ENCODE measurements at regions not wholly inside any gene's neighbourhood (a gene's known extent, or its start where the extent isn't known, plus 50 kb on each side); places are given as distances from the start of the nearest gene placed in this dataset.

GRCh38 chr18:44136326-44136725 is 544.4 kb upstream of the SETBP1 start:
- H3K9ac ChIP-seq (ENCODE audit: low read length) = no peak overlapping the region
- H4K12ac ChIP-seq (ENCODE audit: low read depth, low read length) = no peak overlapping the region
- no peak overlapping the region for H3K4ac ChIP-seq (ENCODE audit: low read depth, low read length)
- H3K4me3 ChIP-seq (ENCODE audit: low read depth, low read length) = no peak overlapping the region
- no peaks in the 10 kb centered on the region for H3K27me3 ChIP-seq (ENCODE audit: insufficient read depth, low read length)
- no peak overlapping the region for H2BK5ac ChIP-seq (ENCODE audit: low read depth, low read length, poor library complexity)
- H3K27ac ChIP-seq (ENCODE audit: low read depth, low read length) = no peak overlapping the region
- H3K79me2 ChIP-seq (ENCODE audit: control insufficient read depth, insufficient read depth, low read length, poor library complexity) = no peaks in the 10 kb centered on the region
- no peak overlapping the region for H3K4me2 ChIP-seq (ENCODE audit: low read length)
- no peak overlapping the region for H2BK120ac ChIP-seq (ENCODE audit: insufficient read depth, low read length, poor library complexity)
- H3K4me1 ChIP-seq (ENCODE audit: control insufficient read depth in 1 of 2, insufficient read depth in 2 of 2, low read length in 2 of 2) = no peaks in the 10 kb centered on the region
- H3K79me1 ChIP-seq (ENCODE audit: low read length) = peaks cover 2% of the 10 kb centered on the region
- no peak overlapping the region for H2BK12ac ChIP-seq (ENCODE audit: low read length)
- no peaks in the 10 kb centered on the region for H3K9me3 ChIP-seq (ENCODE audit: insufficient read depth, low read depth, low read length)
- H4K91ac ChIP-seq (ENCODE audit: low read depth, low read length) = no peak overlapping the region
- H2AFZ ChIP-seq (ENCODE audit: insufficient read depth, low read length, poor library complexity) = no peak overlapping the region
- H3K36me3 ChIP-seq (ENCODE audit: control insufficient read depth in 1 of 2, insufficient read depth in 2 of 2, low read length in 2 of 2) = no peaks in the 10 kb centered on the region
- no CpG with 5 or more reads among the region's 1 CpG for WGBS (ENCODE audit: extremely low coverage, insufficient coverage, insufficient read length)
- H3K18ac ChIP-seq (ENCODE audit: low read length) = no peak overlapping the region
- no peak overlapping the region for H2AK5ac ChIP-seq (ENCODE audit: low read length)
- H3K14ac ChIP-seq (ENCODE audit: low read length) = no peak overlapping the region
- DNase-seq = no peak
- H4K8ac ChIP-seq (ENCODE audit: low read depth, low read length) = no peak overlapping the region
- H3K23ac ChIP-seq (ENCODE audit: low read length) = no peak overlapping the region

GRCh38 chr18:44143072-44143471 is 537.6 kb upstream of the SETBP1 start:
- H4K12ac ChIP-seq (ENCODE audit: low read depth, low read length) = no peak overlapping the region
- no peak overlapping the region for H3K4me2 ChIP-seq (ENCODE audit: low read length)
- no peak overlapping the region for H3K14ac ChIP-seq (ENCODE audit: low read length)
- H2AFZ ChIP-seq (ENCODE audit: insufficient read depth, low read length, poor library complexity) = no peak overlapping the region
- no peak overlapping the region for H3K9ac ChIP-seq (ENCODE audit: low read length)
- no peaks in the 10 kb centered on the region for H3K36me3 ChIP-seq (ENCODE audit: control insufficient read depth in 1 of 2, insufficient read depth in 2 of 2, low read length in 2 of 2)
- H3K4ac ChIP-seq (ENCODE audit: low read depth, low read length) = no peak overlapping the region
- H3K79me1 ChIP-seq (ENCODE audit: low read length) = peaks cover 2% of the 10 kb centered on the region
- no peak overlapping the region for H3K4me3 ChIP-seq (ENCODE audit: low read depth, low read length)
- H2BK5ac ChIP-seq (ENCODE audit: low read depth, low read length, poor library complexity) = no peak overlapping the region
- no peak overlapping the region for H4K91ac ChIP-seq (ENCODE audit: low read depth, low read length)
- no peak overlapping the region for H3K23ac ChIP-seq (ENCODE audit: low read length)
- no peaks in the 10 kb centered on the region for H3K27me3 ChIP-seq (ENCODE audit: insufficient read depth, low read length)
- no peak overlapping the region for H4K8ac ChIP-seq (ENCODE audit: low read depth, low read length)
- H3K79me2 ChIP-seq (ENCODE audit: control insufficient read depth, insufficient read depth, low read length, poor library complexity) = no peaks in the 10 kb centered on the region
- H3K18ac ChIP-seq (ENCODE audit: low read length) = no peak overlapping the region
- H3K4me1 ChIP-seq (ENCODE audit: control insufficient read depth in 1 of 2, insufficient read depth in 2 of 2, low read length in 2 of 2) = no peaks in the 10 kb centered on the region
- H3K9me3 ChIP-seq (ENCODE audit: insufficient read depth, low read depth, low read length) = no peaks in the 10 kb centered on the region
- DNase-seq = peak in 1 of 2 donors; percentile 29
- no peak overlapping the region for H2BK120ac ChIP-seq (ENCODE audit: insufficient read depth, low read length, poor library complexity)
- H2AK5ac ChIP-seq (ENCODE audit: low read length) = no peak overlapping the region
- no peak overlapping the region for H3K27ac ChIP-seq (ENCODE audit: low read depth, low read length)
- no peak overlapping the region for H2BK12ac ChIP-seq (ENCODE audit: low read length)

- Histone ChIP-seq H4K91ac (ENCODE audit: low read depth, low read length) (no peak overlapping the region), H3K4me1 (ENCODE audit: control insufficient read depth in 1 of 2, insufficient read depth in 2 of 2, low read length in 2 of 2) (no peaks in the 10 kb centered on the region), H3K4me3 (ENCODE audit: low read depth, low read length) (no peak overlapping the region), H3K18ac (ENCODE audit: low read length) (no peak overlapping the region), H3K27me3 (ENCODE audit: insufficient read depth, low read length) (no peaks in the 10 kb centered on the region), H2BK120ac (ENCODE audit: insufficient read depth, low read length, poor library complexity) (no peak overlapping the region), H3K4ac (ENCODE audit: low read depth, low read length) (no peak overlapping the region), H2AFZ (ENCODE audit: insufficient read depth, low read length, poor library complexity) (no peak overlapping the region), H3K14ac (ENCODE audit: low read length) (no peak overlapping the region), H4K12ac (ENCODE audit: low read depth, low read length) (no peak overlapping the region), H3K36me3 (ENCODE audit: control insufficient read depth in 1 of 2, insufficient read depth in 2 of 2, low read length in 2 of 2) (no peaks in the 10 kb centered on the region), H3K9ac (ENCODE audit: low read length) (no peak overlapping the region), H3K27ac (ENCODE audit: low read depth, low read length) (no peak overlapping the region), H3K9me3 (ENCODE audit: insufficient read depth, low read depth, low read length) (no peaks in the 10 kb centered on the region), H3K4me2 (ENCODE audit: low read length) (no peak overlapping the region), H3K79me1 (ENCODE audit: low read length) (no peaks in the 10 kb centered on the region), H2BK12ac (ENCODE audit: low read length) (no peak overlapping the region), H2AK5ac (ENCODE audit: low read length) (no peak overlapping the region), H3K79me2 (ENCODE audit: control insufficient read depth, insufficient read depth, low read length, poor library complexity) (no peaks in the 10 kb centered on the region), H3K23ac (ENCODE audit: low read length) (no peak overlapping the region), H4K8ac (ENCODE audit: low read depth, low read length) (no peak overlapping the region), H2BK5ac (ENCODE audit: low read depth, low read length, poor library complexity) (no peak overlapping the region)
- WGBS (ENCODE audit: extremely low coverage, insufficient coverage, insufficient read length) = no CpG with 5 or more reads among the region's 1 CpG
- DNase-seq = peak; percentile 49 to 79
These were observed 531.0 kb upstream of the SETBP1 start for GRCh38 chr18:44149706-44150105.

- no peak overlapping the region for H4K12ac ChIP-seq (ENCODE audit: low read depth, low read length)
- H2BK5ac ChIP-seq (ENCODE audit: low read depth, low read length, poor library complexity) = no peak overlapping the region
- no peaks in the 10 kb centered on the region for H3K79me2 ChIP-seq (ENCODE audit: control insufficient read depth, insufficient read depth, low read length, poor library complexity)
- H3K27ac ChIP-seq (ENCODE audit: low read depth, low read length) = no peak overlapping the region
- H3K9me3 ChIP-seq (ENCODE audit: insufficient read depth, low read depth, low read length) = no peaks in the 10 kb centered on the region
- H3K27me3 ChIP-seq (ENCODE audit: insufficient read depth, low read length) = no peaks in the 10 kb centered on the region
- WGBS (ENCODE audit: extremely low coverage, insufficient coverage, insufficient read length) = no CpG with 5 or more reads among the region's 2 CpGs
- no peak overlapping the region for H4K8ac ChIP-seq (ENCODE audit: low read depth, low read length)
- no peak overlapping the region for H3K4me2 ChIP-seq (ENCODE audit: low read length)
- H3K23ac ChIP-seq (ENCODE audit: low read length) = no peak overlapping the region
- H3K79me1 ChIP-seq (ENCODE audit: low read length) = no peaks in the 10 kb centered on the region
- no peak overlapping the region for H3K9ac ChIP-seq (ENCODE audit: low read length)
- H2AFZ ChIP-seq (ENCODE audit: insufficient read depth, low read length, poor library complexity) = no peak overlapping the region
- H3K4ac ChIP-seq (ENCODE audit: low read depth, low read length) = no peak overlapping the region
- H2BK12ac ChIP-seq (ENCODE audit: low read length) = no peak overlapping the region
- no peak overlapping the region for H3K18ac ChIP-seq (ENCODE audit: low read length)
- no peak overlapping the region for H4K91ac ChIP-seq (ENCODE audit: low read depth, low read length)
- DNase-seq = no peak
- H3K14ac ChIP-seq (ENCODE audit: low read length) = no peak overlapping the region
- H3K36me3 ChIP-seq (ENCODE audit: control insufficient read depth in 1 of 2, insufficient read depth in 2 of 2, low read length in 2 of 2) = no peaks in the 10 kb centered on the region
- H2AK5ac ChIP-seq (ENCODE audit: low read length) = no peak overlapping the region
- no peak overlapping the region for H2BK120ac ChIP-seq (ENCODE audit: insufficient read depth, low read length, poor library complexity)
- H3K4me3 ChIP-seq (ENCODE audit: low read depth, low read length) = no peak overlapping the region
- no peaks in the 10 kb centered on the region for H3K4me1 ChIP-seq (ENCODE audit: control insufficient read depth in 1 of 2, insufficient read depth in 2 of 2, low read length in 2 of 2)
These were observed 526.7 kb upstream of the SETBP1 start for GRCh38 chr18:44153981-44154380.

Data from trophoblast cell (in vitro differentiated cells and primary cell).